Stimulated activated CD4-positive, alpha-beta T cell treated with anti-CD3 and anti-CD28 coated beads, Interleukin-4, amount 100 ng/mL, for 48 hours (primary cell): ENCODE measurements at regions not wholly inside any gene's neighbourhood (a gene's known extent, or its start where the extent isn't known, plus 50 kb on each side); places are given as distances from the start of the nearest gene placed in this dataset.

Source experiments
- DNase-seq, 2 donors: peaks; one replicate each; pipeline ENCODE4 v3.0.0-alpha.2; 2020; ENCODE audit warnings: low read depth in 2 of 2

DNA sequence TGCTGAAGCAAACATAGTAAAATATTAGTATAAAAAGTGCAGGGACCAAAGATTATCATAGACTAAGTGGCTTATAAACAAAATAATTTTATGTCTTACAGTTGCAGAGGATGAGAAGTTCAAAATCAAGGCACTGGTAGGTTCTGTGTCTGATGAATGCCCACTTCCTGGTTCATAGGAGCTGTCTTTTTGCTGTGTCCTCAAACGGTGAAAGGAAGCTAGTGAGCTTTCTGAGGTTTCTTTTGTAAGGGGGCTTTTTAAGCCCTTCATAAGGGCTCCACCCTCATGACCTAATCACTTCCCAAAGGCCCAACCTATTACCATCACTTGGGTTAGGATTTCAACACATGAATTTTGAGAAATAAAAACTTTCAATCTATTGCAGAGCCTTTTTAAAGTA, 946.7 kb upstream of the ACVR2A start:
- no peak for DNase-seq

GRCh38 chr2:146894514-146894913, 950.3 kb upstream of the ACVR2A start:
- no peak for DNase-seq

DNA sequence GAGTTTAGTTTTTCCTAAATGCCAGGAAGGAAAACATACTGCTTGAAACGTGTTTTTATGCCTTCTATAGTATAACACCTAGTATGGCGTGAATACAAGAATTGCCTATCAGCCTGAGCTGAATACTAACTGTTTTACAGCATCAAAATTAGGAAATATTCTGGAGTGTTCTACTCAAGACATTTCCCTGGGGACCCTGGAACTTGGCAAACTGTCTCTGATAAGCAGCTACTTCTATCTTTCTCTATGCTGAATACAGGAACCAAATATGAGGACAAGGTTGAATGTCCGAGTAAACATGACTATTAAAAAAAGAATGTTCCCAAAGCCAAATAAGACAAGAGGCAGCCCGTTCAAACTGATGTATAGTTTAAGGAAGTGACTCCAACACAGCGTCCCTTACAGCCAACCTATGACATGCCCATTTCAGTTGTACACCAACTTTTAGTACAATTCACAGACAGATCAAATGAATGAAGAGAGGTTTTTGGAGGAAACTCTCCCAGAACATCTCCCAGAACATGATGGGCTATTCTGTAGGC, 951.3 kb upstream of the ACVR2A start:
- no peak for DNase-seq

- DNase-seq, result no peak
These were observed 954.3 kb upstream of the ACVR2A start for GRCh38 chr2:146890491-146890890.

DNA sequence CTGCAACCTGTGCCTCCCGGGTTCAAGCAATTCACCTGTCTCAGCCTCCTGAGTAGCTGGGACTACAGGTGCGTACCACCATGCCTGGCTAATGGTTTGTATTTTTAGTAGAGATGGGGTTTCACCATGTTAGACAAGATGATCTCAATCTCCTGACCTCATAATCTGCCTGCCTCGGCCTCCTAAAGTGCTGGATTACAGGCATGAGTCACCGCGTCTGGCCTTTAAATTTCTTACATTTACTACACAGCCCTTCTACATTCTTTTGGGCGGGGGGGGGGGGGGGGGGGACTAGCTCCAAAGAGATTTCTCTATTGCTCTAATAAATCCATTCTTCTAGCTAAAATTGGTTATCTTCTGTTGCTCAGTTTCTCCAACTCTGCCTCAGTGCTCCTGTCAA, 964.9 kb upstream of the ACVR2A start:
- no peak for DNase-seq

GRCh38 chr2:146874260-146874658, 970.6 kb upstream of the ACVR2A start:
- DNase-seq, result no peak

GRCh38 chr2:146873646-146874259, 971.1 kb upstream of the ACVR2A start:
- no peak for DNase-seq

- DNase-seq, result no peak
These were observed 971.8 kb upstream of the ACVR2A start for GRCh38 chr2:146873056-146873455.

DNA sequence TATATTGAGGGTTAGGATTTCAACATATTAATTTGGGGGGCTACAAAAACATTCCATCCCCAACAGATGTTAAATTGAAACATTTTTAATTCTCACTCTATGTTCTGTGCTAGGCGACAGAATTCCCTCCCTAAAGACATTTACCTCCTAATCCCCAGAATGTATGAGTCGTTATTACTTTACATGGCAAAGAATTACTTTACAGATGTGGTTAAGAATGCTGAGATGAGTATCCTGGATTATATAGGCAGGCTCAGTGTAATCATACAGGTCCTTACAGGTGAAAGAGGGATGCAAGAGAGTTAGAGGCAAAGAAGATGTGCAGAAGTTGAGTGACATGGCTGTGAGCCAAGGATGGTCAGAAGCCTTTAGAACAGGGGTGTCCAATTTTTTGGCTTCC, 974.1 kb upstream of the ACVR2A start:
- no peak for DNase-seq

- no peak for DNase-seq
These were observed 975.5 kb upstream of the ACVR2A start for GRCh38 chr2:146869328-146869727.

DNA sequence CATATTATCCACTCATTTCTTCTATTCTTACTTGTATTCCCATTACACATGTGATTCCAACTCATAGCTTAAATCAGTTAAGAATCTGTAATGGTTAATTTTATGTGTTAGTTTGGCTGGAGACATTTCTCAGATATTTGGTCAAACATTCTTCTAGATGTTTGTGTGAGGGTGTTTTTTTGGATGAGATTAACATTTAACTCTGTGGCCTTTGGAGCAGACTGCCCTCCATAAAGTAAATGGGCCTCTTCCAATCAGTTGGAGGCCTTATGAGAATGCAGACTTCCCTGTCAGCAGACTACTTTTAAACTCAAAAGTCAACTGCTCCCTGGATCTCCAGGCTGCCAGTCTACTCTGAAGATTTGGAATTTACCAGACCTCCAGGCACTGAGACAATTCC, 976.8 kb upstream of the ACVR2A start:
- DNase-seq, result no peak

DNA sequence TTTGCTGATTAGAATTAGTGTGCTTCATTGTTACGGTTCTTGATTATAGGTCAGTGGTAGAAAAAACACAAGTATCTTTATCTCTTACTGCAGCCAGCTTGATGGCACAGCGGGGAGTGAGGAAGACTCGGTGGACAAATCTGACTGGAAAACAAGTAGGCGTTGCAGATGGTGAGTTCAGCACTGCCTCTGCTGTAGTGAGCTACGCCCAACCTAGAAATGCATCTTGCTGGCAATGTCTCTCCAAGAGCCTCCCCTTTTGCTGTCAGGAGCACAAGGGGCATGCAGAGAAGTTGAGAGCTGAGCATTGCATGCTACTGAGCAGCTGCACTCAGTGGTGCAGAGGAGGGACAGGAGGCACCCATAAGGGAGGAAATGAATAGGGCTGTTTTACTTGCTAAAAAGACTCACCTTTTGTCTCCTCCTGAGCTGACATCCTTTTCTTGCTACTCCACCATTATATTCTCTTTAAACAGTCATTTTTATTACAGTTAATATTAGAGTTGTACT, 977.3 kb upstream of the ACVR2A start:
- no peak for DNase-seq

GRCh38 chr2:146853741-146854444, 990.9 kb upstream of the ACVR2A start:
- DNase-seq, result no peak

- no peak for DNase-seq
These were observed 992.2 kb upstream of the ACVR2A start for GRCh38 chr2:146852661-146853060.

DNA sequence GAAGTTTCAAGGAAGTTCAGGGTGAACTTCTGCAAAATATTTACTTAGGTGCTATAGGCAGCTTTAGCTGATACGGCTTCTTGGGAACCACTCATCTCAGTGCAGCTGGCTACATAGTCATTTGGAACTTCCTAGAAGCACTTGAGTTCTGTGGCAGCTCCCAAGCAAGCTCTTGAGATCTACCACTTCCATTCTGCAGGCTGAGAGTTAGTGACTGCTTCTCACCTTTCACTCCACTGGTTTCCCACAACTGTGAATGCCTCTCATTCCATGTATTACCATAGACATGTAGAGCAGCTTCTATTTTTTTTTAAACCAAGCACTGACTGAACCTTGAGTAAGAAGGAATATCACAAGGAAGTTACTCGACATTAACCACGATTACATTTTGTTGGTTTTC, 994.1 kb upstream of the ACVR2A start:
- DNase-seq, result no peak

DNA sequence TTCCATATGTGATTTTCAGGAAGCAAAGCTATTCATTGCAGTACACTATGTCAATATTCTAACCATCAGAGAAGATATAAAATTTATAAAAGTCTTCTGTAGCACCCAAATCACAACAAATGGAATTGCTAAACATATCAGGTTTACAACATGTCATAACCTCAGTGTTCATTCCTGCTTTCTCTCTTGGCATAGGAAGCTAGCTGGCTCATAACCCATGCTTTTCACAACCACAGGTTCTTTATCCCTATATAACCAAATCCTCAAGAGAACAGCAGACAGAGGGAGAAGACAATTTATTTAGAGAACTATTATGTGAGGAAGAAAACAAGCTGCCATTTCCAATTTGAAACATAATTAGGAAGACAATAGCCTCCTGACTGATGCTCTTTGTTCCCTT, 997.0 kb upstream of the ACVR2A start:
- DNase-seq, result no peak

- no peak for DNase-seq
These were observed 1000.4 kb upstream of the ACVR2A start for GRCh38 chr2:146844226-146844990.

DNA sequence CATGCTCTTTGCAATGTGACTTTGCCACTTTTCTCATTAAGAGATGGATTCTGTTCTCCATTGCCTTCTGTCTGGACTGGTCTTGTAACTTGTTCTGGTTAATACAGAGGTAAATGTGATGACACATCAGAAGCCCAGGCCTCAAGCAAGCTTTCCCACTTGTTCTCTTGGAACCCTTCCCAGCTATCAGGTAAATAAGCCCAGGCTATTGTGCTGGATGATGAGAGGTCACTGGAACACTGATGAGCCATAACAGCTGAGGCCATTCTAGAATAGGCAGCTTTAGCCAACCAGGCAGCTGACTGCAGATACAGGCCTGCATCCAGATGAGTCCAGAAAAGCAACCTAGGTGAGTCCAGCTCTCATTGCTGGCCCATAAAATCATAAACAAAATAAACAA, 1007.0 kb upstream of the ACVR2A start:
- DNase-seq, result no peak

DNA sequence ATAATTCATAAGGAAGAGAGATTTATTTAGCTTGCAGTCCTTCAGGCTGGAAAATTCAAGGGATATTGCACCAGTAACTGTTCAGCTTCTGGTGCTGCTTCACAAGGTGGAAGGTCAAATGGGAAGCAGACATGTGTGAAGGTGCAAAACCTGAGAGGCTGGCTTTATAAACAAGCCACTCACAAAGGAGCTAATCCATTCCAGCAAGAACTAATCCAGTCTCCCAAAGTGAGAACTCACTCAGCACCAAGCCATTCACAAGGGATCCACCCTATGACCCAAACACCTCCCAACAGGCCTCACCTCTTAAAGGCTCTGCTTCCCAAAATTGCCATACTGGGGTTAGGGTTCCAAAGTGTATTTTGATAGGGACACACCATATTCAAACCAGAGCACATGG, 1018.4 kb upstream of the ACVR2A start:
- no peak for DNase-seq

DNA sequence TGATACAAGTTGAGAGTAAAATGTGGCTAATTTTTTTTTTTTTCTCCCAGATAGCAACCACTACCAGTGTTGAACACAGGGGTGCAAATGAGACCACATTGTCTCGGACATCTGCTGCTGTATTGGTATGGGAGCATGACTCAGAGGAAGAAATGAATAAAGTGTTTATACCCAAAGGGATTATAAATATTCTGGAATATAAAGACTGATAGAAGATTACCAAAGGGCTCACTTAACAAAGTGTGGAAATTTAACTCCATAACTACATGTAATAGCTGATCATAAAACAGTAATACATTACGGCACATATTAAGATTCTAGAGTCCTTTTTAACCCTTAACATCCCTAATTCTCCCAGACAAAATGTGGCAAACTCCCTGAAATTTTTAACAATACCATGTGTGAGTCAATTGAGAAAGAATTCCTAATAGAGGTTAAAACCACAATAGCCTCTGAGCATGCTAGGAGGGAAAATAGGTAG, 1023.0 kb upstream of the ACVR2A start:
- no peak for DNase-seq

DNA sequence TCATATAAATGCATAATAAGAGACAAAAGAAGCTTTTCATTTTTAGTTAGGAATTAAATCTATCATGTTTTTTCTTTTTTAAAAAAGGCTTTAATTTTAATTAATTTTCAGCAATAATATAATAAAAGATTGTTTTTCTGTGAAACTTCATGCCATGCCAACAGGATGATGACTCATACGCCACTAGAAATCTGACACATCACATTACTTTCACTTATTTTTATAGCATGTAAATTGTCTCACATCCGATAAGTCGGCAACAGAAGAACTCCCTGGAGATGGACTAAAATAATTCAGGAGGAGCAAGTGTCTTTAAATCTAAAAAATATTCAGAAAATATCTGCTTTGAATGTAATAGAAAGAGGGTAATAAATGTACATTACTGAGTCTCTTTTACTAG, 1024.2 kb upstream of the ACVR2A start:
- no peak for DNase-seq

GRCh38 chr2:146818122-146818521, 1026.7 kb upstream of the ACVR2A start:
- DNase-seq, result no peak
